Adrenal gland (tissue), 9 donors: ENCODE measurements at regions not wholly inside any gene's neighbourhood (a gene's known extent, or its start where the extent isn't known, plus 50 kb on each side); places are given as distances from the start of the nearest gene placed in this dataset.
"Not testable (repeated sequence)": the region's sequence is repeated elsewhere in the genome, so short reads cannot be mapped to it uniquely, and the experiment has no call there.

Experiments used
- DNase-seq, 7 donors: peaks; one replicate each; pipeline ENCODE4 v3.0.0-alpha.2; 2019 to 2020
- H3K27ac ChIP-seq, 5 donors: fragments of 200-600 bp; sonication (generic) in 4 of 5; 1 replicate in 3 of 5; 2 replicates in 2 of 5; pipeline versions ENCODE4 v1.5.1 to v1.8.0; 2016 to 2020; ENCODE audit warnings: mild to moderate bottlenecking in 1 of 5
- H3K27me3 ChIP-seq: fragments of 200-600 bp; 2 replicates; pipeline ENCODE4 v1.8.0; 2021
- H3K36me3 ChIP-seq, 2 donors: fragments of 200-600 bp; replicated peaks in 1 of 2; 1 replicate in 1 of 2; 2 replicates in 1 of 2; pipeline versions ENCODE4 v1.5.1 to v1.8.0; 2018 to 2022
- H3K4me1 ChIP-seq, 2 donors: fragments of 200-600 bp; replicated peaks in 1 of 2; 1 replicate in 1 of 2; 2 replicates in 1 of 2; pipeline versions ENCODE4 v1.5.1 to v1.8.0; 2018 to 2021
- H3K4me3 ChIP-seq, 4 donors: fragments of 200-600 bp; sonication (generic) in 3 of 4; one replicate each; pipeline ENCODE4 v1.5.1; 2016 to 2018
- H3K9me3 ChIP-seq, 3 donors: fragments of 200-600 bp; sonication (generic) in 1 of 3; replicated peaks in 1 of 3; 1 replicate in 2 of 3; 2 replicates in 1 of 3; pipeline versions ENCODE4 v1.5.1 to v1.8.0; 2016 to 2021
- CTCF ChIP-seq, 6 experiments: fragments of 450-650 bp in 4 of 6; fragments of 200-600 bp in 2 of 6; sonication (generic) in 1 of 6; IDR thresholded peaks; 1 replicate in 5 of 6; 2 replicates in 1 of 6; pipeline versions ENCODE4 v1.5.1 to v1.8.0; 2016 to 2021; ENCODE audit warnings: antibody characterized with exemption in 6 of 6, mild to moderate bottlenecking in 2 of 6, moderate library complexity in 1 of 6
- POLR2A ChIP-seq, 2 donors: fragments of 450-650 bp; IDR thresholded peaks; one replicate each; pipeline ENCODE4 v1.6.1; 2017; ENCODE audit warnings: antibody characterized with exemption in 2 of 2, mild to moderate bottlenecking in 2 of 2, moderate library complexity in 1 of 2
- WGBS, 4 donors: extraction: QIAGEN DNeasy Blood & Tissue Kit in 2 of 4; methylation state at CpG; one replicate each; pipeline versions ENCODE4 v1.1.5 to v1.1.7; 2013 to 2017; 5-methylcytosine and 5-hydroxymethylcytosine counted together
- intact Hi-C, 2 donors: fragments of 100-400 bp; cut with DNase I; formaldehyde crosslinking; loops; one replicate each; pipeline versions ENCODE4 v1.14.1 to v1.15.0; 2022 to 2023
- donor health status: healthy with polysubstance abuse.
- donor health status: Bipolar disorder and iron deficiency.
- donor health status: DM: yes; HTN: yes; CAD: no.
- donor health status: DM: no; HTN: no; CAD: no.
- donor health status: DM: no; HTN: no; CAD: no.

DNA sequence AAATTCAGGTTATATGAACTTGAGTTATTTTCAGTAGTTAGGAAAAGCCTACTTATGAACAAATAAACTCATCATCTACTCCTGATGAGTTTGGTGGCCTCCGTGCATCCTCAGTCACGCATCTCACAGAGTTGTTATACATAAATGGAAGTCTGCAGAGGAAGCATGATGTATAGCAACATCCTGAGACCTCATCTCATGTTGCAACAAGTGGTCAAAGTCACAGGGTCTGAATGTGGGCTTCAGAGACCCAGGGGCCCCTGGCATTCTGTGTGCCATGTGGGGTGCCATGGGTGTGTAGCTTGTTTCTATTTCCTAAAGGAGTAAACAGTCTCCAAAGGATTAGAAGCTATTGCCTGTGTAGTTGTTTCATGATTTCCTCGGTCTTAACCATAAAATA is 216.5 kb downstream of the IRX2 start:
- intact Hi-C loops = no loop called here
- 72 to 87% (median 80%) methylated on average over 3 of the region's 3 CpGs for WGBS, 4 donors
- Histone ChIP-seq H3K9me3 (no peaks in the 10 kb centered on the region), H3K27ac (no peak overlapping the region), H3K27me3 (peaks cover 8% of the 10 kb centered on the region), H3K36me3 (no peaks in the 10 kb centered on the region), H3K4me1 (no peaks in the 10 kb centered on the region), H3K4me3 (no peak overlapping the region)
- DNase-seq = no peak
- TF ChIP-seq CTCF (IDR thresholded peaks at IDR 0.05) = no peak
- TF ChIP-seq POLR2A (IDR thresholded peaks at IDR 0.05) = no peak

- TF ChIP-seq POLR2A (IDR thresholded peaks at IDR 0.05) (no peak), CTCF (IDR thresholded peaks at IDR 0.05) (no peak)
Measured at GRCh38 chr5:2534251-2534650, 217.2 kb downstream of the IRX2 start.

GRCh38 chr5:2533848-2534247 is 217.6 kb downstream of the IRX2 start:
- intact Hi-C loops, H3K27me3 ChIP-seq, H3K36me3 ChIP-seq, H3K9me3 ChIP-seq, DNase-seq, H3K4me3 ChIP-seq, H3K27ac ChIP-seq, H3K4me1 ChIP-seq: not testable (repeated sequence)
- WGBS, 4 donors = 50 to 94% (median 80%) methylated on average over 2 of the region's 2 CpGs

More at GRCh38 chr5:2534251-2534650, 217.2 kb downstream of the IRX2 start:
- H3K9me3 ChIP-seq = no peaks in the 10 kb centered on the region
- WGBS, 4 donors = 48 to 81% (median 66%) methylated on average over 3 of the region's 3 CpGs
- no peak for DNase-seq
- H3K27ac ChIP-seq = no peak overlapping the region
- no peaks in the 10 kb centered on the region for H3K4me1 ChIP-seq
- peaks cover 8% of the 10 kb centered on the region for H3K27me3 ChIP-seq
- intact Hi-C loops = no loop called here
- no peaks in the 10 kb centered on the region for H3K36me3 ChIP-seq
- H3K4me3 ChIP-seq = no peak overlapping the region

- H3K27me3 ChIP-seq = peaks cover 8% of the 10 kb centered on the region
- no peak overlapping the region for H3K27ac ChIP-seq
- TF ChIP-seq CTCF (IDR thresholded peaks at IDR 0.05) (no peak), POLR2A (IDR thresholded peaks at IDR 0.05) (no peak)
- intact Hi-C loops = no loop called here
- no peak for DNase-seq
- H3K4me1 ChIP-seq = no peaks in the 10 kb centered on the region
- H3K36me3 ChIP-seq = no peaks in the 10 kb centered on the region
- 63 to 93% (median 71%) methylated on average over 3 to 5 of the region's 5 CpGs for WGBS, 4 donors
- no peaks in the 10 kb centered on the region for H3K9me3 ChIP-seq
- H3K4me3 ChIP-seq = no peak overlapping the region
Measured at GRCh38 chr5:2532809-2533208, 218.7 kb downstream of the IRX2 start.

GRCh38 chr5:2531318-2531717 is 220.2 kb downstream of the IRX2 start:
- 67 to 86% (median 79%) methylated on average over 2 of the region's 2 CpGs for WGBS, 4 donors
- H3K4me3 ChIP-seq = no peak overlapping the region
- H3K4me1 ChIP-seq = no peaks in the 10 kb centered on the region
- intact Hi-C loops = no loop called here
- H3K36me3 ChIP-seq = no peaks in the 10 kb centered on the region
- no peak overlapping the region for H3K27ac ChIP-seq
- DNase-seq = no peak
- no peaks in the 10 kb centered on the region for H3K9me3 ChIP-seq
- H3K27me3 ChIP-seq = peaks cover 4% of the 10 kb centered on the region
- TF ChIP-seq POLR2A (IDR thresholded peaks at IDR 0.05) (no peak), CTCF (IDR thresholded peaks at IDR 0.05) (no peak)
